Kidney capillary endothelial cell (primary cell): ENCODE measurements at regions not wholly inside any gene's neighbourhood (a gene's known extent, or its start where the extent isn't known, plus 50 kb on each side); places are given as distances from the start of the nearest gene placed in this dataset.

Experiments used
- DNase-seq: peaks from one replicate; pipeline ENCODE4 v3.0.0-alpha.2; 2018; ENCODE audit warnings: low spot score

- no peak for DNase-seq
Measured at GRCh38 chr12:88310666-88311065, 168.6 kb downstream of the TMTC3 start.

- no peak for DNase-seq
Measured at GRCh38 chr12:88313554-88313953, 171.4 kb downstream of the TMTC3 start.

- DNase-seq, result no peak
Measured at GRCh38 chr12:88314706-88315105, 172.6 kb downstream of the TMTC3 start.

- no peak for DNase-seq
Measured at GRCh38 chr12:88318726-88319125, 176.6 kb downstream of the TMTC3 start.

GRCh38 chr12:88325076-88325815, 183.1 kb downstream of the TMTC3 start:
- DNase-seq, result peak; percentile 87

GRCh38 chr12:88325816-88326189, 183.7 kb downstream of the TMTC3 start:
- DNase-seq, result no peak

- no peak for DNase-seq
Measured at GRCh38 chr12:88327276-88327675, 185.2 kb downstream of the TMTC3 start.

GRCh38 chr12:88328090-88328489, 186.0 kb downstream of the TMTC3 start:
- no peak for DNase-seq

GRCh38 chr12:88329833-88330232, 187.7 kb downstream of the TMTC3 start:
- DNase-seq, result no peak

- no peak for DNase-seq
Measured at GRCh38 chr12:88334271-88334670, 192.2 kb downstream of the TMTC3 start.

GRCh38 chr12:88336076-88336739, 194.1 kb downstream of the TMTC3 start:
- no peak for DNase-seq

GRCh38 chr12:88338486-88338885, 196.4 kb downstream of the TMTC3 start:
- DNase-seq, result no peak

- no peak for DNase-seq
Measured at GRCh38 chr12:88339254-88339949, 197.3 kb downstream of the TMTC3 start.

GRCh38 chr12:88339966-88340365, 197.9 kb downstream of the TMTC3 start:
- no peak for DNase-seq

- no peak for DNase-seq
Measured at GRCh38 chr12:88342251-88342806, 200.2 kb downstream of the TMTC3 start.

- DNase-seq, result no peak
Measured at GRCh38 chr12:88351146-88351545, 209.0 kb downstream of the TMTC3 start.

- no peak for DNase-seq
Measured at GRCh38 chr12:88354691-88355090, 212.6 kb downstream of the TMTC3 start.

- DNase-seq, result no peak
Measured at GRCh38 chr12:88360343-88360742, 218.2 kb downstream of the TMTC3 start.

- DNase-seq, result no peak
Measured at GRCh38 chr12:88361493-88361892, 218.8 kb downstream of the KITLG start.

- DNase-seq, result no peak
Measured at GRCh38 chr12:88362439-88362838, 217.8 kb downstream of the KITLG start.

- DNase-seq, result no peak
Measured at GRCh38 chr12:88365403-88365802, 214.9 kb downstream of the KITLG start.

- no peak for DNase-seq
Measured at GRCh38 chr12:88366101-88366500, 214.2 kb downstream of the KITLG start.

- DNase-seq, result no peak
Measured at GRCh38 chr12:88367231-88367630, 213.0 kb downstream of the KITLG start.
